Stomach (tissue), 4 donors: ENCODE measurements at regions not wholly inside any gene's neighbourhood (a gene's known extent, or its start where the extent isn't known, plus 50 kb on each side); places are given as distances from the start of the nearest gene placed in this dataset.

Experiments used
- CTCF ChIP-seq, 7 experiments: fragments of 450-650 bp in 4 of 7; fragments of 200-600 bp in 3 of 7; sonication (generic) in 3 of 7; IDR thresholded peaks; one replicate each; pipeline ENCODE4 v1.5.1; 2016 to 2019; ENCODE audit warnings: antibody characterized with exemption in 7 of 7, control low read depth in 2 of 7, mild to moderate bottlenecking in 1 of 7
- EP300 ChIP-seq: sonication (generic); formaldehyde crosslinking; IDR thresholded peaks from one replicate; pipeline ENCODE4 v1.6.1; 2017; ENCODE audit warnings: antibody characterized with exemption
- POLR2A ChIP-seq, 4 donors: fragments of 450-650 bp; IDR thresholded peaks; one replicate each; pipeline ENCODE4 v1.6.1; 2016; ENCODE audit warnings: antibody characterized with exemption in 4 of 4, control low read depth in 2 of 4, mild to moderate bottlenecking in 1 of 4, moderate library complexity in 1 of 4
- POLR2AphosphoS5 ChIP-seq, 3 donors: sonication (generic); formaldehyde crosslinking; IDR thresholded peaks; one replicate each; pipeline ENCODE4 v1.6.1; 2016; ENCODE audit warnings: antibody characterized with exemption in 3 of 3

DNA sequence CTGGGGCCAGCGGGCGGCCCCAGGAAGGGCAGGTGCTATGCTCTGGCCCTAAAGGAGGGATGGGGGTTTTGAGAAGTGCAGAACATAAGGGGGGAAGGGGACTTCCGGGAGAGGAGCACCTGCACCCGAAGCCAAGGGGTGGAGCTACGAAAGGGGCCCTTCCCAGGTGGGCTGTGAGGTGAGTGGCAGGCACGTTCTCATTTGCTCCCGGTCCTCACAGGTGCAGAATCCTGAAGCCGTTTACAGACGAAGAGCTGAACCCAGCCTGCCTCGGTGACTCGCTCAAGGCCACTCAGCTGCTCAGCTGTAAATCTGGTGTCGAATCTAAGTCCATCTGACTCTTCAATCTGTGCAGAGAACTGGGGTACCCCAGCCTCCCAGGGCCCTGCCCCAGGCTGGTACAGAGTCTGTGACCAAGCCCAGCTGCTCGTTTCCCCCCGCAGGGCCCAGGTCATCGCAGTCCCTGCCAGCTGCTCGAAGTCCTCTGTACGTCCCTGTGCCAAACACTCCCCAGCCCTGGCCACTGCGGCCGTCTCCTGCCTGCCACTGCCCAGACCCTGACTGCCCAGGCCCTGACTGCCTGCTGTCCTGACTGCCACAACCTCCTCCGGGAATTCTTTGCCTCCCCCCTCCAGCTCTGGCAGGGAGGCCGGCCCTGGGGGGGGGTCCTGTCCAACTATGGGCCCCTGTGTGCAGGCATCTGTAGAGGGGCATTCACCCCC is 53.8 kb upstream of the RXRA start:
- TF ChIP-seq POLR2A (IDR thresholded peaks at IDR 0.05) (no peak), EP300 (no peak), CTCF (IDR thresholded peaks at IDR 0.05) (no peak), POLR2AphosphoS5 (IDR thresholded peaks at IDR 0.05) (no peak)
